ENCODE measurements at regions not wholly inside any gene's neighbourhood (a gene's known extent, or its start where the extent isn't known, plus 50 kb on each side); places are given as distances from the start of the nearest gene placed in this dataset.

GRCh38 chr1:186735463-186735862 is 55.2 kb upstream of the PTGS2 start (continued):
- TF ChIP-seq ZBTB43 (CRISPR knock-in tag; conservative IDR thresholded peaks at IDR 0.05) (no peak), PPARG (CRISPR knock-in tag; conservative IDR thresholded peaks at IDR 0.05) (no peak), CREB3 (CRISPR knock-in tag; IDR thresholded peaks at IDR 0.05) (no peak), SRSF9 (IDR thresholded peaks at IDR 0.05; ENCODE audit: borderline replicate concordance, insufficient read depth, low read depth, low read length, poor library complexity, severe bottlenecking) (no peak), ZNF75D (CRISPR knock-in tag; IDR thresholded peaks at IDR 0.05; ENCODE audit: borderline replicate concordance) (no peak)

- H3K27ac ChIP-seq (ENCODE audit: extremely low read length, insufficient read depth, low read length) = no peak overlapping the region
- in situ Hi-C loops (cut with HindIII; ENCODE audit: extremely low pct_ligation_motif_present, low pct_unique_long_range_greater_than_20kb) = no loop called here
- H3K9me3 ChIP-seq (ENCODE audit: low read length) = no peaks in the 10 kb centered on the region
- ChIA-PET POLR2A (no interaction called here), CTCF (ENCODE audit: low intra/inter-chr PET ratio, low total read pairs) (no interaction called here)
- intact Hi-C loops (cut with micrococcal nuclease; ENCODE audit: unreplicated experiment) = no loop called here
- WGBS (ENCODE audit: low lambda C conversion rate) = 4% methylated on average over 2 of the region's 2 CpGs
- no peak for DNase-seq (ENCODE audit: low spot score)
- H2AFZ ChIP-seq (ENCODE audit: low read length) = no peak overlapping the region
- no peaks in the 10 kb centered on the region for H3K36me3 ChIP-seq (replicated peaks in 1 of 2; ENCODE audit: control insufficient read depth in 1 of 2, insufficient read depth in 2 of 2, low read length in 2 of 2)
- no peaks in the 10 kb centered on the region for H3K79me2 ChIP-seq (ENCODE audit: insufficient read depth, low read length)
- ATAC-seq = no peak
- no peaks in the 10 kb centered on the region for H3K4me1 ChIP-seq (ENCODE audit: insufficient read depth, low read length)
- no peak for FAIRE-seq
- H3K4me2 ChIP-seq (ENCODE audit: low read depth, low read length) = no peak overlapping the region
- H4K20me1 ChIP-seq (ENCODE audit: insufficient read depth, low read length) = no peaks in the 10 kb centered on the region
- no peak for TF ChIP-seq TAF1 (CRISPR knock-in tag; IDR thresholded peaks at IDR 0.05)
- TF ChIP-seq KDM6A (CRISPR knock-in tag; IDR thresholded peaks at IDR 0.05; ENCODE audit: low read depth) = no peak
- no peak for TF ChIP-seq GATAD2A (CRISPR knock-in tag; IDR thresholded peaks at IDR 0.05)
- no peak for TF ChIP-seq SIX1 (CRISPR knock-in tag; IDR thresholded peaks at IDR 0.05; ENCODE audit: borderline replicate concordance)
- TF ChIP-seq ZNF138 (CRISPR knock-in tag; IDR thresholded peaks at IDR 0.05; ENCODE audit: low read depth) = no peak
- no peak for TF ChIP-seq ZNF484 (CRISPR knock-in tag; IDR thresholded peaks at IDR 0.05; ENCODE audit: borderline replicate concordance, low read depth)
- TF ChIP-seq KDM5A (IDR thresholded peaks at IDR 0.05; ENCODE audit: borderline replicate concordance, low read length) = no peak
- no peak for TF ChIP-seq BHLHE40 (IDR thresholded peaks at IDR 0.05; ENCODE audit: low read length)
- TF ChIP-seq ZNF331 (CRISPR knock-in tag; IDR thresholded peaks at IDR 0.05) = no peak
- no peak for TF ChIP-seq RORA (CRISPR knock-in tag; IDR thresholded peaks at IDR 0.05)
- TF ChIP-seq ZNF326 (CRISPR knock-in tag; IDR thresholded peaks at IDR 0.05; ENCODE audit: borderline replicate concordance) = no peak
- no peak for TF ChIP-seq ZNF276 (CRISPR knock-in tag; IDR thresholded peaks at IDR 0.05; ENCODE audit: low read depth)
- no peak for TF ChIP-seq ZNF644 (CRISPR knock-in tag; IDR thresholded peaks at IDR 0.05; ENCODE audit: low read depth)
- TF ChIP-seq MZF1 (CRISPR knock-in tag; IDR thresholded peaks at IDR 0.05; ENCODE audit: borderline replicate concordance) = no peak
- TF ChIP-seq ISX (CRISPR knock-in tag; conservative IDR thresholded peaks at IDR 0.05) = no peak
- TF ChIP-seq ELF4 (CRISPR knock-in tag; IDR thresholded peaks at IDR 0.05; ENCODE audit: borderline replicate concordance) = no peak
- H3K27me3 ChIP-seq (ENCODE audit: control insufficient read depth in 1 of 2, insufficient read depth in 2 of 2, low read length in 2 of 2) = no peaks in the 10 kb centered on the region
- no peak overlapping the region for H3K9ac ChIP-seq (ENCODE audit: insufficient read depth, low read depth, low read length)
- no TSS peak for BruUV-seq (replicated peaks)
- no peak overlapping the region for H3K4me3 ChIP-seq (replicated peaks in 1 of 3; ENCODE audit: insufficient read depth in 1 of 3, low read depth in 2 of 3, low read length in 3 of 3)
These were observed 50.9 kb upstream of the PTGS2 start for GRCh38 chr1:186730951-186731729.
